HepG2 (cell line): ENCODE measurements at regions not wholly inside any gene's neighbourhood (a gene's known extent, or its start where the extent isn't known, plus 50 kb on each side); places are given as distances from the start of the nearest gene placed in this dataset.

Experiments used
- ATAC-seq: fragments of 200-7000 bp; cut with Tn5 transposase; 3 replicates; pipeline ENCODE4 v1.9.1; 2020; ENCODE audit warnings: mild to moderate bottlenecking, moderate library complexity
- BruUV-seq: library from RNA; stranded (reverse); fragments of 400-500 nt; replicated peaks from 2 replicates; lab custom pipeline; 2021; lab: Mats Ljungman, UMichigan
- CTCF ChIA-PET: fragments of 300-600 bp; formaldehyde crosslinking; extraction: SDS; loops from one replicate; lab custom pipeline; 2021; ENCODE audit warnings: low total read pairs, inconsistent platforms, low intra/inter-chr PET ratio; lab: Yijun Ruan, JAX
- POLR2A ChIA-PET: fragments of 350-600 bp; sonication (Branson Sonifier 250); formaldehyde crosslinking; loops from one replicate; lab custom pipeline; 2020; ENCODE audit warnings: antibody characterized with exemption, inconsistent platforms; lab: Yijun Ruan, JAX
- DNase-seq: peaks from one replicate; pipeline ENCODE4 v3.0.0-alpha.2; 2015; ENCODE audit warnings: low spot score
- FAIRE-seq: peaks from 3 replicates; lab custom pipeline; 2011; peaks lifted over from hg19 to GRCh38; lab: Jason Lieb, UNC
- H2AFZ ChIP-seq: one replicate; pipeline ENCODE4 v1.6.1; 2011; ENCODE audit warnings: low read length, inconsistent platforms
- H3K27ac ChIP-seq: fragments of 300-600 bp; 3 replicates; pipeline ENCODE4 v1.8.0; 2011; ENCODE audit warnings: mixed run types, mild to moderate bottlenecking, mixed read lengths, low read length, inconsistent platforms; ENCODE audit not compliant: insufficient read depth; ENCODE audit errors: extremely low read length
- H3K27me3 ChIP-seq, 2 experiments: fragments of 200-600 bp in 1 of 2; 2 replicates in 1 of 2; 3 replicates in 1 of 2; pipeline versions ENCODE4 v1.6.0 to v1.8.0; 2011; ENCODE audit warnings: low read length in 2 of 2, mild to moderate bottlenecking in 2 of 2, moderate library complexity in 2 of 2, inconsistent platforms in 1 of 2; ENCODE audit not compliant: insufficient read depth in 2 of 2, control insufficient read depth in 1 of 2
- H3K36me3 ChIP-seq, 2 experiments: fragments of 200-600 bp in 1 of 2; replicated peaks in 1 of 2; 2 replicates in 1 of 2; 3 replicates in 1 of 2; pipeline versions ENCODE4 v1.5.1 to v1.8.0; 2011; ENCODE audit warnings: low read length in 2 of 2, inconsistent platforms in 1 of 2; ENCODE audit not compliant: insufficient read depth in 2 of 2, control insufficient read depth in 1 of 2
- H3K4me1 ChIP-seq: 2 replicates; pipeline ENCODE4 v1.5.1; 2012; ENCODE audit warnings: low read length, inconsistent platforms; ENCODE audit not compliant: insufficient read depth
- H3K4me2 ChIP-seq: 2 replicates; pipeline ENCODE4 v1.6.0; 2011; ENCODE audit warnings: low read depth, low read length, inconsistent platforms
- H3K4me3 ChIP-seq, 3 experiments: fragments of 200-600 bp in 1 of 3; sonication (generic), shearing (Covaris generic) in 1 of 3; replicated peaks in 1 of 3; 2 replicates each; pipeline ENCODE4 v1.5.1; 2011 to 2016; ENCODE audit warnings: low read length in 3 of 3, inconsistent platforms in 2 of 3, low read depth in 2 of 3, mild to moderate bottlenecking in 2 of 3, control low read depth in 1 of 3, mixed read lengths in 1 of 3; ENCODE audit not compliant: insufficient read depth in 1 of 3
- H3K79me2 ChIP-seq: one replicate; pipeline ENCODE4 v1.6.1; 2011; ENCODE audit warnings: low read length, inconsistent platforms; ENCODE audit not compliant: insufficient read depth
- H3K9ac ChIP-seq: 2 replicates; pipeline ENCODE4 v1.6.0; 2011; ENCODE audit warnings: mild to moderate bottlenecking, low read depth, low read length, inconsistent platforms; ENCODE audit not compliant: insufficient read depth
- H3K9me3 ChIP-seq: 2 replicates; pipeline ENCODE4 v1.5.1; 2012; ENCODE audit warnings: mild to moderate bottlenecking, low read length
- H4K20me1 ChIP-seq: 2 replicates; pipeline ENCODE4 v1.6.0; 2011; ENCODE audit warnings: inconsistent platforms, mild to moderate bottlenecking, low read length, moderate library complexity; ENCODE audit not compliant: insufficient read depth
- ATF6 ChIP-seq: sonication (generic); formaldehyde crosslinking; conservative IDR thresholded peaks from 2 replicates; pipeline ENCODE4 v1.4.0; 2020; ENCODE audit warnings: missing genetic modification reagents
- GABPB1 ChIP-seq: IDR thresholded peaks from 2 replicates; pipeline ENCODE4 v1.6.1; 2016; ENCODE audit warnings: mild to moderate bottlenecking, missing genetic modification reagents, moderate library complexity, missing compliant biosample characterization
- LBX2 ChIP-seq: sonication (generic); formaldehyde crosslinking; IDR thresholded peaks from 2 replicates; pipeline ENCODE4 v1.5.0; 2020; ENCODE audit warnings: missing genetic modification reagents, mild to moderate bottlenecking, borderline replicate concordance
- MAF1 ChIP-seq: sonication (generic); formaldehyde crosslinking; IDR thresholded peaks from 2 replicates; pipeline ENCODE4 v1.5.0; 2020; ENCODE audit warnings: missing genetic modification reagents, borderline replicate concordance
- MXD4 ChIP-seq: IDR thresholded peaks from 2 replicates; pipeline ENCODE4 v1.6.1; 2016; ENCODE audit warnings: mild to moderate bottlenecking, missing biosample characterization, missing genetic modification reagents
- PBX2 ChIP-seq: IDR thresholded peaks from 2 replicates; pipeline ENCODE4 v1.6.1; 2016; ENCODE audit warnings: control low read depth
- POLR2A ChIP-seq, 2 experiments: IDR thresholded peaks; 2 replicates each; pipeline ENCODE4 v1.6.1; 2011; ENCODE audit warnings: low read depth in 2 of 2, low read length in 2 of 2, mild to moderate bottlenecking in 1 of 2, moderate library complexity in 1 of 2; ENCODE audit not compliant: insufficient read depth in 1 of 2
- POLR2G ChIP-seq: fragments of 200-400 bp; formaldehyde crosslinking; IDR thresholded peaks from 2 replicates; pipeline ENCODE4 v1.6.1; 2018; ENCODE audit warnings: mild to moderate bottlenecking, low read depth, low read length, moderate library complexity
- RBAK ChIP-seq: sonication (generic); formaldehyde crosslinking; IDR thresholded peaks from 2 replicates; pipeline ENCODE4 v1.5.1; 2020; ENCODE audit warnings: mild to moderate bottlenecking, missing genetic modification reagents
- SIX1 ChIP-seq: sonication (generic); formaldehyde crosslinking; IDR thresholded peaks from 2 replicates; pipeline ENCODE4 v1.4.0; 2020; ENCODE audit warnings: missing genetic modification reagents, borderline replicate concordance
- SP1 ChIP-seq, 2 experiments: fragments of 450-650 bp in 1 of 2; sonication (generic) in 1 of 2; formaldehyde crosslinking in 1 of 2; IDR thresholded peaks; 2 replicates each; pipeline versions ENCODE4 v1.4.0 to v1.6.1; 2016 to 2020; ENCODE audit warnings: missing genetic modification reagents in 1 of 2
- YY1 ChIP-seq: IDR thresholded peaks from 2 replicates; pipeline ENCODE4 v1.6.1; 2011; ENCODE audit warnings: low read length, low read depth, moderate library complexity, mild to moderate bottlenecking; ENCODE audit not compliant: insufficient read depth, insufficient replicate concordance
- ZFP82 ChIP-seq: sonication (generic); formaldehyde crosslinking; IDR thresholded peaks from 2 replicates; pipeline ENCODE4 v1.5.1; 2020; ENCODE audit warnings: mild to moderate bottlenecking, missing genetic modification reagents, borderline replicate concordance
- ZIK1 ChIP-seq: sonication (generic); formaldehyde crosslinking; IDR thresholded peaks from 2 replicates; pipeline ENCODE4 v1.5.0; 2020; ENCODE audit warnings: mild to moderate bottlenecking, low read depth, missing genetic modification reagents, borderline replicate concordance
- ZNF160 ChIP-seq: sonication (generic); formaldehyde crosslinking; IDR thresholded peaks from 2 replicates; pipeline ENCODE4 v1.8.0; 2022; ENCODE audit warnings: mild to moderate bottlenecking, inconsistent platforms, missing genetic modification reagents
- ZNF557 ChIP-seq: sonication (generic); formaldehyde crosslinking; IDR thresholded peaks from 2 replicates; pipeline ENCODE4 v1.4.0; 2020; ENCODE audit warnings: missing genetic modification reagents
- ZNF788 ChIP-seq: sonication (generic); formaldehyde crosslinking; IDR thresholded peaks from 2 replicates; pipeline ENCODE4 v1.5.0; 2020; ENCODE audit warnings: mild to moderate bottlenecking, missing genetic modification reagents, borderline replicate concordance
- WGBS: methylation state at CpG from one replicate; pipeline ENCODE4 v1.1.6; 2017; ENCODE audit warnings: low lambda C conversion rate; 5-methylcytosine and 5-hydroxymethylcytosine counted together
- in situ Hi-C: cut with HindIII; loops from 2 replicates; pipeline ENCODE4 v1.10.0; 2017; ENCODE audit warnings: low pct_unique_long_range_greater_than_20kb; ENCODE audit not compliant: extremely low pct_ligation_motif_present
- intact Hi-C: fragments of 100-400 bp; cut with micrococcal nuclease; formaldehyde crosslinking; loops from one replicate; pipeline ENCODE4 v1.10.0; 2022; ENCODE audit not compliant: unreplicated experiment

GRCh38 chr13:34591900-34592529, 350.1 kb upstream of the NBEA start:
- WGBS = 19% methylated on average over 2 of the region's 2 CpGs
- in situ Hi-C loops = no loop called here
- POLR2A ChIA-PET = no interaction called here
- H2AFZ ChIP-seq = no peak overlapping the region
- no peak overlapping the region for H3K4me2 ChIP-seq
- FAIRE-seq (no peak), DNase-seq (no peak), ATAC-seq (no peak)
- no TSS peak for BruUV-seq
- H4K20me1 ChIP-seq = no peaks in the 10 kb centered on the region
- intact Hi-C loops = no loop called here
- H3K4me1 ChIP-seq = no peaks in the 10 kb centered on the region
- no peak overlapping the region for H3K27ac ChIP-seq
- H3K36me3 ChIP-seq = no peaks in the 10 kb centered on the region
- no peak overlapping the region for H3K4me3 ChIP-seq
- TF ChIP-seq SP1 (IDR thresholded peaks at IDR 0.05) = no peak
- TF ChIP-seq SP1 (CRISPR knock-in tag; IDR thresholded peaks at IDR 0.05) = no peak
- no peak for TF ChIP-seq POLR2G
- TF ChIP-seq ZNF788 (CRISPR knock-in tag) = no peak
- no peak for TF ChIP-seq SIX1 (CRISPR knock-in tag)
- no peak for TF ChIP-seq ZIK1 (CRISPR knock-in tag)
- TF ChIP-seq ZNF557 = no peak
- TF ChIP-seq YY1 = no peak
- TF ChIP-seq PBX2 = no peak
- no peak for TF ChIP-seq ATF6 (CRISPR knock-in tag)
- no peak for TF ChIP-seq ZFP82 (CRISPR knock-in tag)
- TF ChIP-seq GABPB1 (CRISPR knock-in tag) = no peak
- no peak for TF ChIP-seq ZNF160
- no peak for TF ChIP-seq RBAK (CRISPR knock-in tag)
- no peak for TF ChIP-seq MXD4 (CRISPR knock-in tag)
- TF ChIP-seq MAF1 (CRISPR knock-in tag) = no peak
- no peak for TF ChIP-seq POLR2A (IDR thresholded peaks at IDR 0.05; ENCODE audit: insufficient read depth in 1 of 2, low read depth in 2 of 2, low read length in 2 of 2)
- TF ChIP-seq LBX2 (CRISPR knock-in tag) = no peak
- no peaks in the 10 kb centered on the region for H3K9me3 ChIP-seq
- H3K27me3 ChIP-seq = peaks cover 0 to 1% of the 10 kb centered on the region in 2 experiments; a peak in 1 of 5 replicates
- no peaks in the 10 kb centered on the region for H3K79me2 ChIP-seq
- CTCF ChIA-PET = no interaction called here
- no peak overlapping the region for H3K9ac ChIP-seq
